CD4-positive, alpha-beta T cell (primary cell): ENCODE measurements at regions not wholly inside any gene's neighbourhood (a gene's known extent, or its start where the extent isn't known, plus 50 kb on each side); places are given as distances from the start of the nearest gene placed in this dataset.

Experiments
- ATAC-seq: fragments of 200-7000 bp; cut with Tn5 transposase; one replicate; pipeline ENCODE4 v1.10.0; 2022; ENCODE audit warnings: mild to moderate bottlenecking; ENCODE audit not compliant: poor library complexity
- CTCF ChIA-PET: fragments of 350-600 bp; sonication (Branson Sonifier 250); formaldehyde crosslinking; loops from one replicate; lab custom pipeline; 2021; ENCODE audit warnings: antibody characterized with exemption, inconsistent platforms; lab: Charles Lee
- POLR2A ChIA-PET: fragments of 350-600 bp; sonication (Branson Sonifier 250); formaldehyde crosslinking; loops from one replicate; lab custom pipeline; 2021; ENCODE audit warnings: antibody characterized with exemption, inconsistent platforms; lab: Charles Lee
- DNase-seq, 14 experiments: peaks; one replicate each; pipeline ENCODE4 v3.0.0-alpha.2; 2013 to 2020; ENCODE audit warnings: mixed read lengths in 2 of 14
- H3K27ac ChIP-seq, 2 donors: one replicate each; pipeline versions ENCODE4 v1.5.1 to v1.7.0; 2013; ENCODE audit warnings: low read length in 2 of 2, low read depth in 1 of 2, mild to moderate bottlenecking in 1 of 2
- H3K27me3 ChIP-seq, 2 experiments: 1 replicate in 1 of 2; 2 replicates in 1 of 2; pipeline versions ENCODE4 v1.6.1 to v1.7.0; 2013; ENCODE audit warnings: low read length in 2 of 2, control low read depth in 1 of 2, mild to moderate bottlenecking in 1 of 2, moderate library complexity in 1 of 2; ENCODE audit not compliant: insufficient read depth in 2 of 2, control insufficient read depth in 1 of 2
- H3K36me3 ChIP-seq: one replicate; pipeline ENCODE4 v1.6.1; 2013; ENCODE audit warnings: low read length, control low read depth; ENCODE audit not compliant: insufficient read depth
- H3K4me1 ChIP-seq: one replicate; pipeline ENCODE4 v1.6.1; 2013; ENCODE audit warnings: low read length, control low read depth; ENCODE audit not compliant: insufficient read depth
- H3K4me3 ChIP-seq: one replicate; pipeline ENCODE4 v1.5.1; 2013; ENCODE audit warnings: mild to moderate bottlenecking, low read length, moderate library complexity
- H3K9me3 ChIP-seq, 2 experiments: 1 replicate in 1 of 2; 2 replicates in 1 of 2; pipeline versions ENCODE4 v1.6.1 to v1.7.0; 2013; ENCODE audit warnings: low read length in 2 of 2, mild to moderate bottlenecking in 2 of 2, control low read depth in 1 of 2, moderate library complexity in 1 of 2; ENCODE audit not compliant: control insufficient read depth in 1 of 2, insufficient read depth in 1 of 2
- H3K27ac Mint-ChIP-seq: one replicate; pipeline ENCODE4 v1.8.0; 2020; ENCODE audit warnings: mixed read lengths
- H3K27me3 Mint-ChIP-seq: one replicate; pipeline ENCODE4 v1.8.0; 2021; ENCODE audit warnings: mixed read lengths
- H3K36me3 Mint-ChIP-seq: one replicate; pipeline ENCODE4 v1.8.0; 2021; ENCODE audit warnings: low read depth, mixed read lengths
- H3K4me1 Mint-ChIP-seq: one replicate; pipeline ENCODE4 v1.8.0; 2021; ENCODE audit warnings: low read depth, mixed read lengths
- H3K4me3 Mint-ChIP-seq: one replicate; pipeline ENCODE4 v1.8.0; 2020; ENCODE audit warnings: mild to moderate bottlenecking, mixed read lengths
- H3K9me3 Mint-ChIP-seq: one replicate; pipeline ENCODE4 v1.8.0; 2020; ENCODE audit warnings: mixed read lengths
- intact Hi-C, 2 experiments: fragments of 100-400 bp; cut with DNase I in 1 of 2; cut with micrococcal nuclease in 1 of 2; formaldehyde crosslinking; loops; one replicate each; pipeline versions ENCODE4 v1.15.1 to v1.9.0; 2023 to 2025; cut with DNase I, micrococcal nuclease
- TF ChIP-seq, protein P1 (sequence below): fragments of 200-600 bp; IDR thresholded peaks from one replicate; pipeline ENCODE4 v1.8.0; 2022; ENCODE audit warnings: antibody characterized with exemption, mild to moderate bottlenecking

DNA sequence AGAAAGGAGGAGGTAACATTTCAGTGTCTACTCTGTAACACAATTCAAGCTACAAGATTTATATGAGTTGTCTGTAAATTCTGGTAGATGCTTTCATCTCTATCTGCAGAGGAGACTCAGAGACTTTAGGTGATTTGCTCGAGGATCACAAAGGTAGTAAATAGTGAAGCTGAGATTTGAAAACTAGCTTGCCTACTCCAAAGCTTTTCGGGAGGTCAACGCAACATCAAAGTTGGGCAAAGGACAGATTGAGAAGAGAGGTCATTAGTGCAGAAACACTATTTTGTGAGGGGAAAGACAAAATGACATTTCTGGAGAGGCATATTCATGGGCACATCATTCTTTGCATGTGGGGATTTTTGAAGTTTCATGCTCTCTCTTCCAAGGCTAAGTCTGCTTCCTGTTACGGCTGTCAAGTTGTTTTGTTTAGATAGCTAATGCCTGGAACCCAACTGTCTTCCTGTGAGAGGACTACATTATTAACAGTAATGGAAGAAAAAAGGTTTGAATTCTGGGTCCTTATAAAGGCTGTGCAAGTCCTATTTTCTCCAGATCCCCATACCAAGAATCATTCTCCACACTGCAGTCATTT lies 413.5 kb upstream of the ZNF462 start:
- Mint-ChIP-seq H3K4me3 (no peak overlapping the region), H3K27ac (no peak overlapping the region), H3K4me1 (no peaks in the 10 kb centered on the region), H3K27me3 (no peaks in the 10 kb centered on the region), H3K36me3 (no peaks in the 10 kb centered on the region), H3K9me3 (peaks cover 11% of the 10 kb centered on the region)
- no peak for DNase-seq
- POLR2A ChIA-PET, result no interaction called here
- TF ChIP-seq, protein P1, sequence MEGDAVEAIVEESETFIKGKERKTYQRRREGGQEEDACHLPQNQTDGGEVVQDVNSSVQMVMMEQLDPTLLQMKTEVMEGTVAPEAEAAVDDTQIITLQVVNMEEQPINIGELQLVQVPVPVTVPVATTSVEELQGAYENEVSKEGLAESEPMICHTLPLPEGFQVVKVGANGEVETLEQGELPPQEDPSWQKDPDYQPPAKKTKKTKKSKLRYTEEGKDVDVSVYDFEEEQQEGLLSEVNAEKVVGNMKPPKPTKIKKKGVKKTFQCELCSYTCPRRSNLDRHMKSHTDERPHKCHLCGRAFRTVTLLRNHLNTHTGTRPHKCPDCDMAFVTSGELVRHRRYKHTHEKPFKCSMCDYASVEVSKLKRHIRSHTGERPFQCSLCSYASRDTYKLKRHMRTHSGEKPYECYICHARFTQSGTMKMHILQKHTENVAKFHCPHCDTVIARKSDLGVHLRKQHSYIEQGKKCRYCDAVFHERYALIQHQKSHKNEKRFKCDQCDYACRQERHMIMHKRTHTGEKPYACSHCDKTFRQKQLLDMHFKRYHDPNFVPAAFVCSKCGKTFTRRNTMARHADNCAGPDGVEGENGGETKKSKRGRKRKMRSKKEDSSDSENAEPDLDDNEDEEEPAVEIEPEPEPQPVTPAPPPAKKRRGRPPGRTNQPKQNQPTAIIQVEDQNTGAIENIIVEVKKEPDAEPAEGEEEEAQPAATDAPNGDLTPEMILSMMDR, result no peak
- Histone ChIP-seq H3K27me3 (no peaks in the 10 kb centered on the region), H3K4me1 (no peaks in the 10 kb centered on the region), H3K27ac (no peak overlapping the region), H3K4me3 (no peak overlapping the region), H3K36me3 (no peaks in the 10 kb centered on the region), H3K9me3 (peaks cover 0 to 9% of the 10 kb centered on the region in 2 experiments)
- no peak for ATAC-seq
- intact Hi-C loops, result no loop called here
- CTCF ChIA-PET, result no interaction called here

DNA sequence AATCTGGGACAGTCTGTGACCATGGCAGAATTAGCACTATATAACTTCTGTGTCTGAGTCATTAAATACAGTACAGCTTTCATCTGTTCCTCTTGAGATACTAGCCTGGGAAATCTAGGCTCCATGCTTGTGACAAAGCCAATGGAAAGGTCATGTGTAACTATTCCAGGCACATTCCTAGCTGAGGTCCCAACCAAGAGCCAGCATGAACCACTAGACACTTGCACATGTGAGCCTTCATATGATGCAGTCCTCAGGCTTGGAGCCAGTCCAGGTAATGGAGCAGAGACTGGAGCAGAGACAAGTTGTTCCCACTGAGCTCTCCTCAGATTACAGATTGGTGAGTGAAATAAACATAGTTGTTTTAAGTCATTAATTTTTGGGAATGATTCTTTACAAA lies 412.4 kb upstream of the ZNF462 start:
- no peaks in the 10 kb centered on the region for H3K36me3 Mint-ChIP-seq
- TF ChIP-seq, protein P1, result no peak
- no peaks in the 10 kb centered on the region for H3K4me1 Mint-ChIP-seq
- Histone ChIP-seq H3K27ac (no peak overlapping the region), H3K4me1 (no peaks in the 10 kb centered on the region), H3K36me3 (no peaks in the 10 kb centered on the region), H3K4me3 (no peak overlapping the region), H3K27me3 (no peaks in the 10 kb centered on the region), H3K9me3 (peaks cover 0 to 8% of the 10 kb centered on the region in 2 experiments)
- ChIA-PET CTCF (no interaction called here), POLR2A (no interaction called here)
- no peak for DNase-seq
- no peaks in the 10 kb centered on the region for H3K27me3 Mint-ChIP-seq
- no peak for ATAC-seq
- intact Hi-C loops, result no loop called here
- H3K9me3 Mint-ChIP-seq, result peaks cover 11% of the 10 kb centered on the region
- H3K27ac Mint-ChIP-seq, result no peak overlapping the region
- no peak overlapping the region for H3K4me3 Mint-ChIP-seq

DNA sequence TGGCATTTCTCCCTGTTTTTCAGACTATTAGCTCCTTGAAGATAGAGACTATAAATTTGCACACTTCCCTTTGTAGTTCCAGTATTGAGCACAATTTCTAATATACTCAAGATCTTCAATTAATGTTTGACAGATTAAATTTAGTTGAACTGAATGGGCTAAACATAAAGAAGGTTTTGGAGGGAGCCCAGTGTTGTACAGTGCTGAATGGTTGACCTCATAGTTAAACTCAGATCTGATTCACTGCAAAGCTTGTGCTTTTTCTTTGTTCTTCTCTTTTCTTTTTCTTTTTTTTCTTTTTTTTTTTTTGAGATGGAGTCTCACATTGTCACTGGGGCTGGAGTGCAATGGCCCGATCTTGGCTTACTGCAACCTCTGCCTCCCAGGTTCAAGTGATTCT lies 411.7 kb upstream of the ZNF462 start:
- TF ChIP-seq, protein P1, result no peak
- H3K27ac ChIP-seq, result no peak overlapping the region
- Mint-ChIP-seq H3K27ac (no peak overlapping the region), H3K27me3 (no peaks in the 10 kb centered on the region), H3K4me3 (no peak overlapping the region), H3K9me3 (peaks cover 11% of the 10 kb centered on the region), H3K36me3 (no peaks in the 10 kb centered on the region), H3K4me1 (no peaks in the 10 kb centered on the region)
- no peaks in the 10 kb centered on the region for H3K27me3 ChIP-seq
- no peaks in the 10 kb centered on the region for H3K4me1 ChIP-seq
- intact Hi-C loops, result no loop called here
- no peaks in the 10 kb centered on the region for H3K36me3 ChIP-seq
- ChIA-PET CTCF (no interaction called here), POLR2A (no interaction called here)
- DNase-seq (no peak), ATAC-seq (no peak)
- no peak overlapping the region for H3K4me3 ChIP-seq
- peaks cover 0 to 6% of the 10 kb centered on the region in 2 experiments for H3K9me3 ChIP-seq
